ENCODE measurements at regions not wholly inside any gene's neighbourhood (a gene's known extent, or its start where the extent isn't known, plus 50 kb on each side); places are given as distances from the start of the nearest gene placed in this dataset.

DNA sequence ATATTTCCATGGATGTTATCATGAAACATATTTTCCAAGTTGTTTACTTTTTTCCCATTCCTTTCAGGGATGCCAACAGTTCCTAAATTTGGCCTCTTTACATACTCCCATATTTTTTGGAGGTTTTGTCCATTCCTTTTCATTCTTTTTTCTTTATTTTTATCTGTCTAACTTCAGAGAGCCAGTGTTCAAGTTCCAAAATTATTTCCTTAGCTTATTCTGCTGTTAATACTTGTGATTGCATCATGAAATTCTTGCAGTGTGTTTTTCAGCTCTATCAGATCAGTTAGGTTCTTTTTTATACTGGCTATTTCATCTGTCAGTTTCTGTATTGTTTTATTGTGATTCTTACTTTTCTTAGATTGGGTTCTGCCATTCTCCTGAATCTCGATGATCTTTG, 89.9 kb upstream of the TCF21 start:
- TF ChIP-seq, protein P1, sequence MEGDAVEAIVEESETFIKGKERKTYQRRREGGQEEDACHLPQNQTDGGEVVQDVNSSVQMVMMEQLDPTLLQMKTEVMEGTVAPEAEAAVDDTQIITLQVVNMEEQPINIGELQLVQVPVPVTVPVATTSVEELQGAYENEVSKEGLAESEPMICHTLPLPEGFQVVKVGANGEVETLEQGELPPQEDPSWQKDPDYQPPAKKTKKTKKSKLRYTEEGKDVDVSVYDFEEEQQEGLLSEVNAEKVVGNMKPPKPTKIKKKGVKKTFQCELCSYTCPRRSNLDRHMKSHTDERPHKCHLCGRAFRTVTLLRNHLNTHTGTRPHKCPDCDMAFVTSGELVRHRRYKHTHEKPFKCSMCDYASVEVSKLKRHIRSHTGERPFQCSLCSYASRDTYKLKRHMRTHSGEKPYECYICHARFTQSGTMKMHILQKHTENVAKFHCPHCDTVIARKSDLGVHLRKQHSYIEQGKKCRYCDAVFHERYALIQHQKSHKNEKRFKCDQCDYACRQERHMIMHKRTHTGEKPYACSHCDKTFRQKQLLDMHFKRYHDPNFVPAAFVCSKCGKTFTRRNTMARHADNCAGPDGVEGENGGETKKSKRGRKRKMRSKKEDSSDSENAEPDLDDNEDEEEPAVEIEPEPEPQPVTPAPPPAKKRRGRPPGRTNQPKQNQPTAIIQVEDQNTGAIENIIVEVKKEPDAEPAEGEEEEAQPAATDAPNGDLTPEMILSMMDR (conservative IDR thresholded peaks at IDR 0.05; ENCODE audit: low read depth, low read length): no peak
- no peak for TF ChIP-seq EZH2 (IDR thresholded peaks at IDR 0.05; ENCODE audit: borderline replicate concordance, low read depth, low read length, poor library complexity, severe bottlenecking)
